ENCODE measurements at regions not wholly inside any gene's neighbourhood (a gene's known extent, or its start where the extent isn't known, plus 50 kb on each side); places are given as distances from the start of the nearest gene placed in this dataset.

GRCh38 chr3:152053866-152054265 is 180.4 kb downstream of the SUCNR1 start:
- no peak for DNase-seq (ENCODE audit: low read depth in 2 of 2, low spot score in 1 of 2)

DNA sequence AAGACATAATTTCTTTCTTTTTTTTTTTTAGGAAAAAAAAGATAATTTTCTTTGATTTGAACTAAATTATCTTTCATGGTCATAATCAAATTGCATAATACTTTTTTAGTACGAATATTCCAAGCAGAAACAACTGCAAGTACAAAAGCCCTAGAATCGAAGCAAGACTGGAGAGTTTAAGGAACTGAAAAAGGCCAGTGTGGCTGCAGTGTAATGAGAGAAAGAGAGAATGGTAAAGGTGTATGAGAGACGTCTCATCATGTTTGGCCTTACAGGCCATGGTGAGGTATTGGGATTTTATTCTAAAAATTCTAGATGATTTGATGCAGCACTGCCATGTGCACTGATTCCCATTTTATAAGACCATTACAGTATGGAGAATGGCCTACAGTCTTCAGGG is 180.9 kb downstream of the SUCNR1 start:
- no peak for DNase-seq (ENCODE audit: low read depth in 2 of 2, low spot score in 1 of 2)

DNA sequence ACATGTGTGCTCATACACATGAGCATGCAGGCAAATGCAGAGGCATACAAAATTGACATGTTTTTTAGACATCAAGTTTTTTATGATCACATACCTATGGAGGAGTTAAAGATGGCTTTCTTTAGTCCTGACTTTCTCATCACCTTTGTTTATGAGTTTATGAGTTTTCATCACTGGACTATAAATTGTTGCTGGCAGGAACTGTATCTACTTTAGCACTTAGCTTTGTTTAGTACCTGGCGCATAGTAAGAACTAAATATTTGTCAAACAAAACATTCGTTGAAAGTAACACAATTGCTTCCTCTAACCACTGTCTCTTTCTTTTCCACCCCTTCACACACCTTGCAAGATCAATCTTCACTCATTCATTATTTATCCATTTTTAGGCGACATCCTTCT is 182.6 kb downstream of the SUCNR1 start:
- no peak for DNase-seq (ENCODE audit: low read depth in 2 of 2, low spot score in 1 of 2)

GRCh38 chr3:152056481-152056880 is 183.0 kb downstream of the SUCNR1 start:
- DNase-seq (ENCODE audit: low read depth in 2 of 2, low spot score in 1 of 2), result no peak

DNA sequence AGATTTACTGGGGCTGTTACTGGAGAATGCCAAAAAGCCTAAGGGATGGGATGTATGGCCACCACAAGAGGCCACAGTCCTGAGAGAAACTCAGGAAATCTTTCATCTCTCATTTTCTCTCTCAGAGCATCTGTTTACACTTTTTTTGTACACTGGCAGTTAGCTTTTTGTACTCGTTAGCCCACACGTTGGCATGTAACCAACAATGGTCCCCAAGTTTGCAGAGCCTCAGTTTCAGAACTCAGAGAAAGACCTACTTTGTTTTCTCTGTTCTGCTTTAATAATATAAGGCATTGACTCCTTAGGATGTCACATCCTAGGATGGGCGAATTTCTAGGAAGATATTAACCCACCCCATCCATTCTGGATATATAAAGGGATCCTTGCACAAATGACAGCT is 183.5 kb downstream of the SUCNR1 start:
- no peak for DNase-seq (ENCODE audit: low read depth in 2 of 2, low spot score in 1 of 2)

DNA sequence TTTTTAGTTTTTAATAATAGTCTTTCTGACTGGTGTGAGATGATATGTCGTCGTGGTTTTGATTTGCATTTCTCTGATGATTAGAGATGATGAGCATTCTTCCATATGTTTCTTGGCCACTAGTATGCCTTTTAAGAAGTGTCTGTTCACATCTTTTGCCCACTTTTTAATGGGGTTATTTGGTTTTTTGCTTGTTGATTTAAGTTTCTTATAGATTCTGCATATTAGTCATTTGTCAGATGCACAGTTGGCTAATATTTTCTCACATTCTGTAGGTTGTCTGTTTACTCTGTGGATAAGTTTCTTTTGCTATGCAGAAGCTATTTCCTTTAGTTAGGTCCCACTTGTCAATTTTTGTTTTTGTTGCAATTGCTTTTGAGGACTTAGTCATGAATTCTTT is 185.4 kb downstream of the SUCNR1 start:
- DNase-seq (ENCODE audit: low read depth in 2 of 2, low spot score in 1 of 2), result no peak

DNA sequence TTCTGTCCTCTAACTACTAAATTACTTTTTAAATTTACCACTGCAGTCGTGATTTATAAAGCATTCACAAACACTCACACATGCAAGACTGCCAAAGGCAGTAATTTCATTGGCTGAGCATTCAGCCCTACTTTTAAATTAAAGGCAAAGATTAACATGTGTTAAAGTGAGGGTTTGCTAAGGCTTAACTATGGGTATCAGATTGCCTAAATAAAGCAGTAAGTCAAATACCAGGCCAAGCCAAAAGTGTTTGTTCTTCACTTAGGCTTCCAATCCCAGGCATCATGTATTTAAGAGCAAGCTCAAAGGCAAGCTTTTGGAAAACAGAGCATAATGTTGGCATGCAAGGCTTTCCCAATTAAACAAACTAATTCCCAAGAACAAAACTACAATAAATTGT is 187.3 kb downstream of the SUCNR1 start:
- no peak for DNase-seq (ENCODE audit: low read depth in 2 of 2, low spot score in 1 of 2)

- DNase-seq (ENCODE audit: low read depth in 2 of 2, low spot score in 1 of 2), result no peak
Observed at GRCh38 chr3:152061296-152061695, 187.9 kb downstream of the SUCNR1 start.

DNA sequence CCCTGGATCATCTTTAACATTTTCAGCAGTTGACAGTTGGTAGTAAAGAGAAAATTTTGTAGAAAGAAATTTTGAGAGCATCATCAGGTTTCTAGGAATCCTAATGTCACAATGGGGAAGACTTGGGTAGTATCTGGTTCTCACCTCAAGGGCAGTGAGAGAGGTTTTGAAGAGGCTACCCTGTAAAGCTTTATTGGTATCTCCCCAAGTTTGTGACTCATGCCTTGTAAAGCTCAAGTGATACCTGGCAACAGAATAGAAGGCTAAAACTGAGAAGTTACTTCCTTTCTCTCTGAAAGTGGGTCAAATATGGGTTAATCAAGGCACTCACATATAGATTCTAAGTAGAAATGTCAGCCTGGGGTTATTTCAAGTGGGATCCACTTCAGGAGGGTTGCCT is 196.4 kb downstream of the SUCNR1 start:
- DNase-seq (ENCODE audit: low read depth in 2 of 2, low spot score in 1 of 2), result no peak

- no peak for DNase-seq (ENCODE audit: low read depth in 2 of 2, low spot score in 1 of 2)
Observed at GRCh38 chr3:152071315-152071714, 197.4 kb upstream of the MBNL1 start.

GRCh38 chr3:152071924-152072323 is 196.8 kb upstream of the MBNL1 start:
- DNase-seq (ENCODE audit: low read depth in 2 of 2, low spot score in 1 of 2), result no peak

DNA sequence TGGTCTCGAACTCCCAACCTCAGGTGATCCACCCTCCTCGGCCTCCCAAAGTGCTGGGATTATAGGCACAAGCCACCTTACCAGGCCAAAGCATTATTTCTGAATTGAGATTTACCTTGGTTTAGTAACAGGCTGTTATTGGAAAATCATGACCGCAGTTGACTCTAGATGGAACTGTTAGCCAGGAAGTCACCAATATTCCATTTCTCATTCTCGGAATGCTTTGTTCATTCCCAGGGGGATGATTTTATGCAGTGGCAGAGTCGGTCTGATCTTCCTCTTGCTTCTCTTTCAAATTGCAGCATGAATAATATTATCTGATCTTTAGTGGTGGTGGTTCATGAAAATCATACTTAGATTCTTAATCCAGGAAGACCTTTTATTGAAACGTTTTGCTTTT is 195.5 kb upstream of the MBNL1 start:
- DNase-seq (ENCODE audit: low read depth in 2 of 2, low spot score in 1 of 2), result no peak

GRCh38 chr3:152076148-152076547 is 192.6 kb upstream of the MBNL1 start:
- DNase-seq (ENCODE audit: low read depth in 2 of 2, low spot score in 1 of 2), result no peak

- DNase-seq (ENCODE audit: low read depth in 2 of 2, low spot score in 1 of 2), result no peak
Observed at GRCh38 chr3:152079980-152080379, 188.7 kb upstream of the MBNL1 start.

DNA sequence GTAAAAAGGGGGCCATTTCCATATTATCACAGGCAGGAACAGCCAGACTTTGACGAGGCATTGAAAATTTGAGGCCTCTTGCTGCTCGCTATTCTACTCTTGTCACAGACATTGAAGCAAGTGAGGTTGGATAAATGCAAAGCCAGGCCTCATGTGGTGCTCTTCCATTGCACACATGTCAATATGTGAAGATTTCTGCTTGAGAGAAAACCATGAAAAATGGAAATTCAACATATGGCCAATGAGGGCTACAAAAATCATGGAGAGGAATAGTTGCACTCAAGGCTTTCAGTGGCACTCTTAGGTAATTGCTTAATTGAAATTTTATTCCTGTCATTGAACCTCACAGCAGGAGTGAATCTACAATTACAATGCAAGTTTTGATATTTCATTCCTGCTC is 185.6 kb upstream of the MBNL1 start:
- DNase-seq (ENCODE audit: low read depth in 2 of 2, low spot score in 1 of 2), result no peak

- no peak for DNase-seq (ENCODE audit: low read depth in 2 of 2, low spot score in 1 of 2)
Observed at GRCh38 chr3:152084441-152085158, 184.1 kb upstream of the MBNL1 start.

DNA sequence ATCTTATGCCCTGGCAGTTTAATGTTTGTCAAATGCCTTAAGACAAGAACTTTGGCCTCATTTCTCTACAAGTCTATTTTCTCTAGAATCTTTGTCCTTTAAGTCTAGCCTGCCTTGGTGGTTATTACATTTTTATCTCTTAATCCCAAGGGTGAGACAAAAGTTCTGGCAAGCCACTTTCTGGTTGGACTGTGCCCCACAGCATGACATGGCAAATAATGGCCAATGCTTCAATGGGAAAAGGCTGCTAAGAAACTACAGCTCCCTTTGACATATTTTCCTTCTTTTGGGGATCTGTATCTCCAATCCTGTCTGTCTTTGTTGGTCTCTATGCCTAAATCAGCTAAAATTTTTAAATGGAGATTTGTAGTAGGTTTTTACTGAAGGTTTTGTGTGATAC is 181.6 kb upstream of the MBNL1 start:
- no peak for DNase-seq (ENCODE audit: low read depth in 2 of 2, low spot score in 1 of 2)

GRCh38 chr3:152089528-152089927 is 179.2 kb upstream of the MBNL1 start:
- DNase-seq (ENCODE audit: low read depth in 2 of 2, low spot score in 1 of 2), result no peak

DNA sequence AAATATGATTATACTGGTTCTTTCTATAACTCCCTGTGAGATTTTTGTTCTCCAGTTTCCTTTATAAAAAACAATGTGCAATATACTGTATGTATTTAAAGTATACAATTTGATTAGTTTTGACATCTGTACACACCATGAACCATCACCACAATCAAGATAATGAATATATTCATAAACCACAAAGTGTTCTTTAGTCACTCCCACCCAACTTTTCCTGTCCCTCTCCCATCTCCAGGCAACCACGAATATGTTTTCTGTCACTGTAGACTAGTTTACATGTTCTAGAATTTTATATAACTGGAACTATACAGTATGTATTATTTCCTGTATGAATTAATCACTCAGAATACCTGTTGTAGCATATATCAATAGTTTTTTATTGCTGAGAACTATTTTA is 177.0 kb upstream of the MBNL1 start:
- DNase-seq (ENCODE audit: low read depth in 2 of 2, low spot score in 1 of 2), result no peak

DNA sequence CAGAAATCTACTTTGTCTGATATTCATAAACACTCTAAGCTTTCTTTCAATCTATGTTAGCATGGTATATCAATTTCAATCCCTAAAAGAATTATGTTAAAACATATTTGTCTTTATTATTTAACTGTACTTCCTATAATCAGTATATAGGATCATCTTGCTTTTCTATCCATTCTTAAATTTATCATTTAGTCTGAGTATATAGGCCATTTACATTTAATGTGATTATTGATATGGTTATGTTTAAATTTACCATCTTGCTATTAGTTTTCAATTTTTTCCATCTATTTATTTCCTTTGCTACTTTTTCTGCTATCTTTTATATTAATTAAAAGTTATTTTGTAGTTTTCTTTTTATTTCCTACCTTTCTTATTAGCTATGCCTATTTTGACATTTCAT is 174.8 kb upstream of the MBNL1 start:
- no peak for DNase-seq (ENCODE audit: low read depth in 2 of 2, low spot score in 1 of 2)

DNA sequence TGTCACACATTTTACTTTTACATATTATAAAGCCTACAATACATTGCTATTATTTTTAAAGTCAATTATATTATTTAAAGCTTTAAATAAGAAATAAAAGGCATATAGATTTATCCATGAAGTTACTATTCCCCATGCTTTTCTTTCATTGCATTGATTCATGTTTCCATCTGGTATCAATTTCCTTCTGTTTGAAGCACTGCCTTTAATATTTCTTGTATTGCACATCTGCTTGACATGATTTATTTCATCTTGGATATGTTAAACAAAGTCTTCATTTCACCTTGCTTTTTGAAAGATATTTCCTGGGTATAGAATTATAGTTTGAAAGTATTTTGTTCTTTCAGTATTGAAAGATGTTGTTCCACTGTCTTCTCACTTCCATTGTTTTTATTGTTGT is 174.3 kb upstream of the MBNL1 start:
- DNase-seq (ENCODE audit: low read depth in 2 of 2, low spot score in 1 of 2), result no peak

DNA sequence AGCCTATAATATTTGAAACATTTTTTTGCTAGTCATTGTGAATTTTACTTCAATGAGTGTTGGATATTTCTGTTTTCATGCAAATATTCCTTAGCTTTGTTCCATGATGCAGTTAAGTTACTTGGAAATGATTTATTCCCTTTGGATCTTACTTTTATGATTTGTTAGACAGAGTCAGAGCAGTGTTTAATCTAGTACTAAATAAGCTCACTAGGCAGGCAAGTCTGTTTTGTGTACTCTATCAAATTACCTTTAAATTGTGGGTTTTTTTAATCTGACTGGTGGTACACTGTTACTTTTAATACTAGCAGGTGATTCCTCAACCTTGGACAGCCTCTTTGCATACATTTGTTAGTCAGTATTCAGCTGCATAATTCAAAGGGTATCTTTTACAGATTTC is 173.3 kb upstream of the MBNL1 start:
- no peak for DNase-seq (ENCODE audit: low read depth in 2 of 2, low spot score in 1 of 2)

DNA sequence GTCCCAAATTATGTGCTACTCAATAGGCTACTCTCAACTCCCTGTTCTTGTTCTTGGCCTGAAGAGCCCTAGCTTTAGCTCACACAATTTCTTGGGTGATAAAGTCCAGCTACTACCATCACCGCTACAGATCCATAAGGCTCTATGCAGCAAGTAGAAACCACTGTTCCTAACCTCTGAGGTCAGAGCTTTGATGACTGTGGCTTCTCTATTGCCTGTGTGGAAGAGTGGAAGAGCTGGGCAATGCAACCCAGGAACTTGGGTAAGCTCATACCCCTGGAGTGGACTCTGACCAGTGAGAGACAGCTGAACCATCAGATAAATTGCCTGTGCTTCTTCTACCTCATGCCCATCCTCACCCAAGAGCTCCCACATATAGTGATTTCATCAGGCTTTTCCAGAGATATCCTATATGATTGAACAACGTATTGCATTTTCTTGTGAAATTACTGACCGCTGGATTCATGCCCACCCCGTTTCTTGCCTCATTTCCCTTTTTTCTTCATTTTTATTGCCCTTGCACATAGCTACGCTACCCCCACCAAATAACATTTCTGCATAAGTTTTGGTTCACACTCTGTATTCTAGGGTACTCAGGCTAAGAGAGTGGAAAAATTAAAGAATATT is 172.3 kb upstream of the MBNL1 start:
- no peak for DNase-seq (ENCODE audit: low read depth in 2 of 2, low spot score in 1 of 2)

All from stimulated activated CD8-positive, alpha-beta memory T cell treated with anti-CD3 and anti-CD28 coated beads, Interleukin-4, amount 100 ng/mL, for 1 hour (primary cell).